H1 (cell line): ENCODE measurements at regions not wholly inside any gene's neighbourhood (a gene's known extent, or its start where the extent isn't known, plus 50 kb on each side); places are given as distances from the start of the nearest gene placed in this dataset.

Source experiments
- CTCF ChIA-PET: fragments of 300-600 bp; sonication (Branson Sonifier 250); formaldehyde crosslinking; loops from one replicate; lab custom pipeline; 2021; ENCODE audit not compliant: partially characterized antibody; lab: Charles Lee
- POLR2A ChIA-PET: fragments of 300-600 bp; sonication (Branson Sonifier 250); formaldehyde crosslinking; loops from one replicate; lab custom pipeline; 2021; ENCODE audit warnings: inconsistent platforms; ENCODE audit not compliant: partially characterized antibody; lab: Charles Lee
- DNase-seq, 2 experiments: peaks; one replicate each; pipeline versions ENCODE4 v3.0.0 to v3.0.0-alpha.2; 2010 to 2022; ENCODE audit warnings: low spot score in 2 of 2, low read depth in 1 of 2, mixed read lengths in 1 of 2
- FAIRE-seq: peaks from 2 replicates; lab custom pipeline; 2011; peaks lifted over from hg19 to GRCh38; lab: Jason Lieb, UNC
- H2AFZ ChIP-seq: 2 replicates; pipeline ENCODE4 v1.8.1; 2012; ENCODE audit warnings: low read length, inconsistent platforms
- H2AK5ac ChIP-seq: 2 replicates; pipeline ENCODE4 v1.6.1; 2013; ENCODE audit warnings: low read depth, low read length
- H2BK120ac ChIP-seq: replicated peaks from 2 replicates; pipeline ENCODE3; 2013; ENCODE audit warnings: low read depth, low read length, inconsistent platforms
- H2BK12ac ChIP-seq: 2 replicates; pipeline ENCODE4 v1.6.1; 2013; ENCODE audit warnings: low read depth, low read length
- H2BK15ac ChIP-seq: 2 replicates; pipeline ENCODE4 v1.6.1; 2013; ENCODE audit warnings: low read length
- H2BK20ac ChIP-seq: 2 replicates; pipeline ENCODE4 v1.6.1; 2013; ENCODE audit warnings: low read length
- H2BK5ac ChIP-seq: 2 replicates; pipeline ENCODE4 v1.6.1; 2013; ENCODE audit warnings: low read depth, low read length
- H3K14ac ChIP-seq: 2 replicates; pipeline ENCODE4 v1.6.1; 2013; ENCODE audit warnings: inconsistent platforms; ENCODE audit not compliant: insufficient read length
- H3K18ac ChIP-seq: 2 replicates; pipeline ENCODE4 v1.6.1; 2013; ENCODE audit warnings: low read length; ENCODE audit errors: extremely low read depth
- H3K23ac ChIP-seq: 2 replicates; pipeline ENCODE4 v1.6.1; 2013; ENCODE audit warnings: inconsistent platforms; ENCODE audit not compliant: insufficient read length
- H3K23me2 ChIP-seq: 2 replicates; pipeline ENCODE4 v1.6.1; 2013; ENCODE audit warnings: low read depth, low read length
- H3K27ac ChIP-seq: 2 replicates; pipeline ENCODE4 v1.6.1; 2011; ENCODE audit warnings: low read depth, low read length, inconsistent platforms
- H3K27me3 ChIP-seq, 4 experiments: replicated peaks in 1 of 4; 1 replicate in 1 of 4; 2 replicates in 3 of 4; pipeline versions ENCODE4 v1.6.1 to v1.8.1; 2011 to 2013; ENCODE audit warnings: low read length in 3 of 4, mild to moderate bottlenecking in 3 of 4, inconsistent platforms in 2 of 4, mixed read lengths in 2 of 4, moderate library complexity in 1 of 4; ENCODE audit not compliant: control insufficient read depth in 3 of 4, insufficient read depth in 3 of 4; ENCODE audit errors: extremely low read depth in 1 of 4
- H3K36me3 ChIP-seq, 4 experiments: 2 replicates each; pipeline versions ENCODE4 v1.6.1 to v1.8.1; 2011 to 2013; ENCODE audit warnings: mild to moderate bottlenecking in 4 of 4, low read length in 3 of 4, moderate library complexity in 2 of 4, control low read depth in 1 of 4, inconsistent platforms in 1 of 4; ENCODE audit not compliant: insufficient read depth in 4 of 4, control insufficient read depth in 2 of 4
- H3K4ac ChIP-seq: replicated peaks from 2 replicates; pipeline ENCODE3; 2013; ENCODE audit warnings: low read length, low read depth, mixed read lengths, inconsistent platforms; ENCODE audit not compliant: insufficient read length
- H3K4me1 ChIP-seq, 4 experiments: replicated peaks in 1 of 4; 1 replicate in 1 of 4; 2 replicates in 3 of 4; pipeline versions ENCODE4 v1.6.1 to v1.8.1; 2011 to 2013; ENCODE audit warnings: low read length in 3 of 4, inconsistent platforms in 2 of 4, mixed read lengths in 1 of 4; ENCODE audit not compliant: insufficient read depth in 4 of 4, control insufficient read depth in 3 of 4
- H3K4me2 ChIP-seq, 2 experiments: 2 replicates each; pipeline versions ENCODE4 v1.6.1 to v1.8.1; 2011 to 2013; ENCODE audit warnings: low read depth in 2 of 2, low read length in 2 of 2, control low read depth in 1 of 2, inconsistent platforms in 1 of 2, mild to moderate bottlenecking in 1 of 2; ENCODE audit not compliant: insufficient read depth in 1 of 2
- H3K4me3 ChIP-seq, 4 experiments: fragments of 200-600, 300-600 bp in 1 of 4; sonication (generic), shearing (Covaris generic), sonication (Bioruptor Twin) in 1 of 4; 2 replicates each; pipeline versions ENCODE4 v1.5.1 to v1.8.1; 2011 to 2016; ENCODE audit warnings: low read length in 4 of 4, low read depth in 3 of 4, control low read depth in 2 of 4, inconsistent platforms in 2 of 4, mild to moderate bottlenecking in 2 of 4, mixed read lengths in 1 of 4, moderate library complexity in 1 of 4; ENCODE audit not compliant: insufficient read depth in 2 of 4; ENCODE audit errors: extremely low read depth in 1 of 4
- H3K56ac ChIP-seq: replicated peaks from 2 replicates; pipeline ENCODE3; 2013; ENCODE audit warnings: low read depth, mild to moderate bottlenecking, mixed read lengths, low read length, inconsistent platforms; ENCODE audit not compliant: insufficient read length
- H3K79me1 ChIP-seq: 2 replicates; pipeline ENCODE4 v1.6.1; 2013; ENCODE audit warnings: low read depth, low read length, control low read depth
- H3K79me2 ChIP-seq, 2 experiments: 2 replicates each; pipeline versions ENCODE4 v1.6.1 to v1.8.1; 2012 to 2013; ENCODE audit warnings: low read length in 2 of 2, mild to moderate bottlenecking in 2 of 2, inconsistent platforms in 1 of 2; ENCODE audit not compliant: insufficient read depth in 2 of 2, control insufficient read depth in 1 of 2
- H3K9ac ChIP-seq, 4 experiments: replicated peaks in 1 of 4; 1 replicate in 1 of 4; 2 replicates in 3 of 4; pipeline versions ENCODE4 v1.6.1 to v1.8.1; 2011 to 2013; ENCODE audit warnings: low read depth in 3 of 4, low read length in 3 of 4, control low read depth in 2 of 4, mild to moderate bottlenecking in 2 of 4, moderate library complexity in 2 of 4, inconsistent platforms in 1 of 4; ENCODE audit errors: extremely low read depth in 1 of 4
- H3K9me3 ChIP-seq, 2 experiments: 2 replicates each; pipeline versions ENCODE4 v1.6.1 to v1.8.1; 2012 to 2013; ENCODE audit warnings: mild to moderate bottlenecking in 2 of 2, moderate library complexity in 2 of 2, control low read depth in 1 of 2, inconsistent platforms in 1 of 2, low read depth in 1 of 2, low read length in 1 of 2, mixed read lengths in 1 of 2; ENCODE audit not compliant: insufficient read depth in 2 of 2
- H4K20me1 ChIP-seq, 2 experiments: replicated peaks in 1 of 2; 2 replicates each; pipeline versions ENCODE3 to v1.8.1; 2011 to 2013; ENCODE audit warnings: inconsistent platforms in 2 of 2, low read length in 2 of 2, mild to moderate bottlenecking in 1 of 2; ENCODE audit not compliant: insufficient read depth in 2 of 2, control insufficient read depth in 1 of 2
- H4K5ac ChIP-seq: 2 replicates; pipeline ENCODE4 v1.6.1; 2013; ENCODE audit warnings: low read length, low read depth, mixed read lengths, inconsistent platforms; ENCODE audit not compliant: insufficient read length
- H4K8ac ChIP-seq: 2 replicates; pipeline ENCODE4 v1.8.0; 2013; ENCODE audit warnings: mild to moderate bottlenecking, moderate library complexity, low read length, inconsistent platforms; ENCODE audit not compliant: insufficient read depth; ENCODE audit errors: extremely low read depth
- H4K91ac ChIP-seq: replicated peaks from 2 replicates; pipeline ENCODE3; 2013; ENCODE audit warnings: low read length, mixed read lengths, inconsistent platforms; ENCODE audit not compliant: insufficient read length
- E2F6 ChIP-seq: IDR thresholded peaks from 2 replicates; pipeline ENCODE4 v1.6.1; 2012; ENCODE audit warnings: inconsistent platforms
- EGR1 ChIP-seq: IDR thresholded peaks from 2 replicates; pipeline ENCODE4 v1.6.1; 2011; ENCODE audit warnings: low read depth, low read length, borderline replicate concordance
- EZH2 ChIP-seq: fragments of 200-600 bp; sonication (generic); IDR thresholded peaks from 2 replicates; pipeline ENCODE4 v1.7.1; 2012; ENCODE audit warnings: low read depth, mild to moderate bottlenecking, moderate library complexity, low read length, inconsistent platforms; ENCODE audit not compliant: severe bottlenecking
- GABPA ChIP-seq: IDR thresholded peaks from 2 replicates; pipeline ENCODE4 v1.6.1; 2011; ENCODE audit warnings: mild to moderate bottlenecking, low read length, moderate library complexity, borderline replicate concordance; ENCODE audit not compliant: insufficient read depth
- KDM5A ChIP-seq: fragments of 200-600 bp; IDR thresholded peaks from 2 replicates; pipeline ENCODE4 v1.7.1; 2012; ENCODE audit warnings: mild to moderate bottlenecking, low read length, inconsistent platforms, mixed read lengths
- SP4 ChIP-seq: IDR thresholded peaks from 2 replicates; pipeline ENCODE4 v1.6.1; 2012; ENCODE audit warnings: low read length, inconsistent platforms
- TCF12 ChIP-seq: IDR thresholded peaks from 2 replicates; pipeline ENCODE4 v1.6.1; 2011; ENCODE audit warnings: low read depth, mild to moderate bottlenecking, low read length
- WGBS, 2 experiments: shearing (Covaris generic) in 1 of 2; methylation state at CpG; one replicate each; pipeline versions ENCODE4 v1.1.6 to v1.1.7; 2013 to 2015; ENCODE audit warnings: low lambda C conversion rate in 2 of 2, mixed read lengths in 2 of 2, inconsistent platforms in 1 of 2, low coverage in 1 of 2, missing lambda C conversion rate in 1 of 2; ENCODE audit not compliant: insufficient replicate concordance in 2 of 2, insufficient coverage in 1 of 2, insufficient read length in 1 of 2; ENCODE audit errors: extremely low coverage in 1 of 2, missing lambda C conversion rate in 1 of 2; 5-methylcytosine and 5-hydroxymethylcytosine counted together

GRCh38 chr16:9014389-9014788, 50.7 kb upstream of the USP7 start:
- Histone ChIP-seq H3K36me3 (no peaks in the 10 kb centered on the region), H3K23ac (no peak overlapping the region), H4K91ac (no peak overlapping the region), H2BK5ac (no peak overlapping the region), H2BK20ac (no peak overlapping the region), H3K4me2 (no peak overlapping the region), H3K56ac (no peak overlapping the region), H3K14ac (no peak overlapping the region), H3K23me2 (no peaks in the 10 kb centered on the region), H3K4me1 (peaks cover 0 to 8% (median 4%) of the 10 kb centered on the region in 4 experiments; a peak in 4 of 7 replicates), H3K9ac (no peak overlapping the region), H3K4me3 (no peak overlapping the region), H3K18ac (no peak overlapping the region), H2BK120ac (no peak overlapping the region), H4K20me1 (peaks cover 0 to 2% of the 10 kb centered on the region in 2 experiments), H4K5ac (no peak overlapping the region), H2AK5ac (no peak overlapping the region), H3K9me3 (peaks cover 2 to 7% of the 10 kb centered on the region in 2 experiments; a peak in 3 of 4 replicates), H2BK12ac (no peak overlapping the region), H3K27ac (no peak overlapping the region), H2BK15ac (no peak overlapping the region), H3K4ac (no peak overlapping the region), H3K79me1 (no peaks in the 10 kb centered on the region), H4K8ac (no peak overlapping the region), H2AFZ (no peak overlapping the region), H3K27me3 (no peaks in the 10 kb centered on the region), H3K79me2 (no peaks in the 10 kb centered on the region)
- WGBS, 2 experiments, result 94% methylated on average over 1 of the region's 1 CpG; no CpG with 5 or more reads in 1 of the 2 experiments
- no peak for FAIRE-seq
- no peak for DNase-seq
- CTCF ChIA-PET, result interaction anchor here (0.7 to 3.9 kb wide), 12 partner anchors 11 to 184 kb away, joined by 3 to 44 read pairs (median 7); no protein-coding TSS in a partner anchor
- POLR2A ChIA-PET, result no interaction called here
- TF ChIP-seq GABPA (no peak), SP4 (no peak), EZH2 (no peak), EGR1 (no peak), KDM5A (no peak), TCF12 (no peak), E2F6 (no peak)
